ENCODE measurements at regions not wholly inside any gene's neighbourhood (a gene's known extent, or its start where the extent isn't known, plus 50 kb on each side); places are given as distances from the start of the nearest gene placed in this dataset.

DNA sequence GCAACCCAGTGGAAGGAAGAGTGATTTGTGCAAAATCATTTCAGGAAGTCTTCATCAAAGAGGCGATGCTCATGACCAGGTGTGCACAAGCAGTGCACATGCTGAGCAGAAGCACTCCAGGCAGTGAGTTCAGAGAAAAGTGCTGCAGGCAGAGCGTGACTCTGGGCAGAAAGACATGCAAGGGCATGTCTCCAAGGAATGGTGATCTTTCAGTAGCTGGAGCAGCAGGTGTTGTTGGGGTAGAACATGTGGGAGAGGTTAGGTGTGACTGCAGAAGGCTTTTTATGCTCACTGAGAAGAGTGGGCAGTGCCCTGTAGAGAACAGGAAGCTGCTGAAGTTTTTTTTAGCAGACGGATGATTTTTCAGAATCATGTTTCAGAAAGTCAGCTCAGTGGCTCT, 545.4 kb upstream of the TLE4 start:
- CTCF ChIA-PET: interaction anchor here (0.8 kb wide), 1 partner anchor 9 kb away, joined by 5 read pairs; no protein-coding TSS in a partner anchor
- peak; percentile 2 for DNase-seq (ENCODE audit: low read depth, low spot score)
- no peaks in the 10 kb centered on the region for H3K27me3 ChIP-seq (ENCODE audit: control insufficient read depth in 2 of 2, insufficient read depth in 2 of 2, low read length in 2 of 2)
- no peak for FAIRE-seq
- no peak overlapping the region for H3K9ac ChIP-seq (replicated peaks; ENCODE audit: extremely low read depth, insufficient read depth, low read length)
- BruUV-seq (replicated peaks): no TSS peak
- H3K4me2 ChIP-seq (ENCODE audit: insufficient read depth, low read length): no peak overlapping the region
- H4K20me1 ChIP-seq (replicated peaks; ENCODE audit: control insufficient read depth, extremely low read depth, insufficient read depth, low read length): no peaks in the 10 kb centered on the region
- no peaks in the 10 kb centered on the region for H3K9me1 ChIP-seq (replicated peaks; ENCODE audit: control insufficient read depth, extremely low read depth, insufficient read depth, low read length)
- dilution Hi-C loops (cut with MboI; ENCODE audit: extremely low pct_ligation_motif_present, low sequenced_read_pairs): no loop called here
- peaks cover 19% of the 10 kb centered on the region for H3K4me1 ChIP-seq (ENCODE audit: control insufficient read depth, extremely low read depth, insufficient read depth, low read length)
- H3K4me3 ChIP-seq (replicated peaks in 1 of 3; ENCODE audit: insufficient read depth in 1 of 3, low read depth in 1 of 3, low read length in 3 of 3): no peak overlapping the region
- no peaks in the 10 kb centered on the region for H3K36me3 ChIP-seq (ENCODE audit: control insufficient read depth in 2 of 2, extremely low read depth in 1 of 2, insufficient read depth in 2 of 2, low read length in 2 of 2)
- peak overlapping the region; percentile 43 for H2AFZ ChIP-seq (ENCODE audit: low read depth, low read length)
- H3K9me3 ChIP-seq (replicated peaks; ENCODE audit: control insufficient read depth, insufficient read depth, low read length): no peaks in the 10 kb centered on the region
- intact Hi-C loops (cut with micrococcal nuclease): no loop called here
- TF ChIP-seq POLR2A (IDR thresholded peaks at IDR 0.05; ENCODE audit: low read depth, low read length) (no peak), JUN (IDR thresholded peaks at IDR 0.05; ENCODE audit: borderline replicate concordance, insufficient read depth, insufficient read length, low read depth) (no peak), GATA2 (IDR thresholded peaks at IDR 0.05; ENCODE audit: insufficient read depth, insufficient read length, low read depth, low read length) (no peak), MYC (IDR thresholded peaks at IDR 0.05; ENCODE audit: low read depth, low read length) (no peak), EZH2 (IDR thresholded peaks at IDR 0.05; ENCODE audit: borderline replicate concordance, low read depth, low read length, severe bottlenecking) (no peak), POLR2AphosphoS5 (IDR thresholded peaks at IDR 0.05; ENCODE audit: insufficient read depth, low read depth, low read length) (no peak), MAX (IDR thresholded peaks at IDR 0.05; ENCODE audit: insufficient read depth, insufficient read length) (no peak), FOS (IDR thresholded peaks at IDR 0.05; ENCODE audit: borderline replicate concordance, insufficient read depth, low read length) (no peak)
- TF ChIP-seq, protein P1, sequence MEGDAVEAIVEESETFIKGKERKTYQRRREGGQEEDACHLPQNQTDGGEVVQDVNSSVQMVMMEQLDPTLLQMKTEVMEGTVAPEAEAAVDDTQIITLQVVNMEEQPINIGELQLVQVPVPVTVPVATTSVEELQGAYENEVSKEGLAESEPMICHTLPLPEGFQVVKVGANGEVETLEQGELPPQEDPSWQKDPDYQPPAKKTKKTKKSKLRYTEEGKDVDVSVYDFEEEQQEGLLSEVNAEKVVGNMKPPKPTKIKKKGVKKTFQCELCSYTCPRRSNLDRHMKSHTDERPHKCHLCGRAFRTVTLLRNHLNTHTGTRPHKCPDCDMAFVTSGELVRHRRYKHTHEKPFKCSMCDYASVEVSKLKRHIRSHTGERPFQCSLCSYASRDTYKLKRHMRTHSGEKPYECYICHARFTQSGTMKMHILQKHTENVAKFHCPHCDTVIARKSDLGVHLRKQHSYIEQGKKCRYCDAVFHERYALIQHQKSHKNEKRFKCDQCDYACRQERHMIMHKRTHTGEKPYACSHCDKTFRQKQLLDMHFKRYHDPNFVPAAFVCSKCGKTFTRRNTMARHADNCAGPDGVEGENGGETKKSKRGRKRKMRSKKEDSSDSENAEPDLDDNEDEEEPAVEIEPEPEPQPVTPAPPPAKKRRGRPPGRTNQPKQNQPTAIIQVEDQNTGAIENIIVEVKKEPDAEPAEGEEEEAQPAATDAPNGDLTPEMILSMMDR (IDR thresholded peaks at IDR 0.05; ENCODE audit: extremely low read depth in 1 of 2, insufficient read depth in 1 of 2, low read depth in 1 of 2, low read length in 2 of 2): no peak
- H3K27ac ChIP-seq (ENCODE audit: insufficient read depth, low read depth, low read length): no peak overlapping the region
- POLR2A ChIA-PET: no interaction called here
- H3K79me2 ChIP-seq (ENCODE audit: control insufficient read depth, insufficient read depth, low read length): no peaks in the 10 kb centered on the region
